HL-60 (cell line): ENCODE measurements at regions not wholly inside any gene's neighbourhood (a gene's known extent, or its start where the extent isn't known, plus 50 kb on each side); places are given as distances from the start of the nearest gene placed in this dataset.

Experiments
- POLR2AphosphoS5 ChIP-seq: IDR thresholded peaks from 2 replicates; pipeline ENCODE4 v1.6.1; 2012; ENCODE audit warnings: low read depth
- SPI1 ChIP-seq: IDR thresholded peaks from 2 replicates; pipeline ENCODE4 v1.6.1; 2012; ENCODE audit warnings: low read depth, mild to moderate bottlenecking, borderline replicate concordance
- TF ChIP-seq, protein P1 (sequence below): IDR thresholded peaks from one replicate; pipeline ENCODE4 v1.5.1; 2011; ENCODE audit warnings: low read length, control low read depth, inconsistent platforms; ENCODE audit not compliant: insufficient read depth
- TF ChIP-seq, protein P2 (sequence below): IDR thresholded peaks from 2 replicates; pipeline ENCODE4 v1.6.1; 2012; ENCODE audit warnings: low read depth; ENCODE audit not compliant: insufficient replicate concordance

- TF ChIP-seq, protein P1, sequence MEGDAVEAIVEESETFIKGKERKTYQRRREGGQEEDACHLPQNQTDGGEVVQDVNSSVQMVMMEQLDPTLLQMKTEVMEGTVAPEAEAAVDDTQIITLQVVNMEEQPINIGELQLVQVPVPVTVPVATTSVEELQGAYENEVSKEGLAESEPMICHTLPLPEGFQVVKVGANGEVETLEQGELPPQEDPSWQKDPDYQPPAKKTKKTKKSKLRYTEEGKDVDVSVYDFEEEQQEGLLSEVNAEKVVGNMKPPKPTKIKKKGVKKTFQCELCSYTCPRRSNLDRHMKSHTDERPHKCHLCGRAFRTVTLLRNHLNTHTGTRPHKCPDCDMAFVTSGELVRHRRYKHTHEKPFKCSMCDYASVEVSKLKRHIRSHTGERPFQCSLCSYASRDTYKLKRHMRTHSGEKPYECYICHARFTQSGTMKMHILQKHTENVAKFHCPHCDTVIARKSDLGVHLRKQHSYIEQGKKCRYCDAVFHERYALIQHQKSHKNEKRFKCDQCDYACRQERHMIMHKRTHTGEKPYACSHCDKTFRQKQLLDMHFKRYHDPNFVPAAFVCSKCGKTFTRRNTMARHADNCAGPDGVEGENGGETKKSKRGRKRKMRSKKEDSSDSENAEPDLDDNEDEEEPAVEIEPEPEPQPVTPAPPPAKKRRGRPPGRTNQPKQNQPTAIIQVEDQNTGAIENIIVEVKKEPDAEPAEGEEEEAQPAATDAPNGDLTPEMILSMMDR: no peak
- no peak for TF ChIP-seq POLR2AphosphoS5
- no peak for TF ChIP-seq SPI1
- TF ChIP-seq, protein P2, sequence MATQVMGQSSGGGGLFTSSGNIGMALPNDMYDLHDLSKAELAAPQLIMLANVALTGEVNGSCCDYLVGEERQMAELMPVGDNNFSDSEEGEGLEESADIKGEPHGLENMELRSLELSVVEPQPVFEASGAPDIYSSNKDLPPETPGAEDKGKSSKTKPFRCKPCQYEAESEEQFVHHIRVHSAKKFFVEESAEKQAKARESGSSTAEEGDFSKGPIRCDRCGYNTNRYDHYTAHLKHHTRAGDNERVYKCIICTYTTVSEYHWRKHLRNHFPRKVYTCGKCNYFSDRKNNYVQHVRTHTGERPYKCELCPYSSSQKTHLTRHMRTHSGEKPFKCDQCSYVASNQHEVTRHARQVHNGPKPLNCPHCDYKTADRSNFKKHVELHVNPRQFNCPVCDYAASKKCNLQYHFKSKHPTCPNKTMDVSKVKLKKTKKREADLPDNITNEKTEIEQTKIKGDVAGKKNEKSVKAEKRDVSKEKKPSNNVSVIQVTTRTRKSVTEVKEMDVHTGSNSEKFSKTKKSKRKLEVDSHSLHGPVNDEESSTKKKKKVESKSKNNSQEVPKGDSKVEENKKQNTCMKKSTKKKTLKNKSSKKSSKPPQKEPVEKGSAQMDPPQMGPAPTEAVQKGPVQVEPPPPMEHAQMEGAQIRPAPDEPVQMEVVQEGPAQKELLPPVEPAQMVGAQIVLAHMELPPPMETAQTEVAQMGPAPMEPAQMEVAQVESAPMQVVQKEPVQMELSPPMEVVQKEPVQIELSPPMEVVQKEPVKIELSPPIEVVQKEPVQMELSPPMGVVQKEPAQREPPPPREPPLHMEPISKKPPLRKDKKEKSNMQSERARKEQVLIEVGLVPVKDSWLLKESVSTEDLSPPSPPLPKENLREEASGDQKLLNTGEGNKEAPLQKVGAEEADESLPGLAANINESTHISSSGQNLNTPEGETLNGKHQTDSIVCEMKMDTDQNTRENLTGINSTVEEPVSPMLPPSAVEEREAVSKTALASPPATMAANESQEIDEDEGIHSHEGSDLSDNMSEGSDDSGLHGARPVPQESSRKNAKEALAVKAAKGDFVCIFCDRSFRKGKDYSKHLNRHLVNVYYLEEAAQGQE: no peak
Observed at GRCh38 chr12:105764216-105764835, 374.4 kb downstream of the NUAK1 start.
